Nephron (organoid): ENCODE measurements at regions not wholly inside any gene's neighbourhood (a gene's known extent, or its start where the extent isn't known, plus 50 kb on each side); places are given as distances from the start of the nearest gene placed in this dataset.

Source experiments
- H3K27ac Mint-ChIP-seq, 3 experiments: 2 replicates each; pipeline ENCODE4 v1.8.0; 2020; ENCODE audit warnings: mixed read lengths in 3 of 3, mild to moderate bottlenecking in 2 of 3, moderate library complexity in 1 of 3
- H3K27me3 Mint-ChIP-seq: 2 replicates; pipeline ENCODE4 v1.8.0; 2021; ENCODE audit warnings: low read depth, mild to moderate bottlenecking, moderate library complexity, mixed read lengths
- H3K36me3 Mint-ChIP-seq: 2 replicates; pipeline ENCODE4 v1.8.0; 2020; ENCODE audit warnings: low read depth, mixed read lengths
- H3K4me1 Mint-ChIP-seq: 2 replicates; pipeline ENCODE4 v1.8.0; 2020; ENCODE audit warnings: mixed read lengths
- H3K4me3 Mint-ChIP-seq, 3 experiments: 2 replicates each; pipeline ENCODE4 v1.8.0; 2020; ENCODE audit warnings: mild to moderate bottlenecking in 3 of 3, mixed read lengths in 3 of 3, moderate library complexity in 2 of 3
- H3K9me3 Mint-ChIP-seq: 2 replicates; pipeline ENCODE4 v1.8.0; 2020; ENCODE audit warnings: mixed read lengths
- TF ChIP-seq, protein P1 (sequence below), 3 experiments: fragments of 200-600 bp; sonication (generic); IDR thresholded peaks; one replicate each; pipeline ENCODE4 v1.5.0; 2021; ENCODE audit warnings: antibody characterized with exemption in 3 of 3; ENCODE audit not compliant: unreplicated experiment in 3 of 3

DNA sequence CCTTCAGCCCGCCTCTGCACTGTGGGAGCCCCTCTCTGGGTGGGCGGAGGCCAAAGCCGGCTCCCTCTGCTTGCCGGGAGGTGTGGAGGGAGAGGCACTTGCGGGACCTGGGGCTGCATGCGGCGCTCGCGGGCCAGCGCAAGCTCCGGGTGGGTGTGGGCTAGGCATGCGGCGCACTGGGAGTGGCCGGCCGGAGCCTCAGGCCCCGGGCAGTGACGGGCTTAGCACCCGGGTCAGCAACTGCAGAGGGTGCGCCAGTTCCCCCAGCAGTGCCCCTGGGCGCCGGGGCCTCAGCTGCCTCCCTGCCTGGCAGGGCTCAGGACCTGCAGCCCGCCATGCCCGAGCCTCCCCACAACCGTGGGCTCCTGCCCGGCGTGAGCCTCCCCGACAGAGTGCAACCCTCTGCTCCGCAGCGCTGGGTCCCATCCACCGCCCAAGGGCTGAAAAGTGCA is 98.9 kb upstream of the POU1F1 start:
- peaks cover 15% of the 10 kb centered on the region for H3K4me1 Mint-ChIP-seq
- TF ChIP-seq, protein P1, sequence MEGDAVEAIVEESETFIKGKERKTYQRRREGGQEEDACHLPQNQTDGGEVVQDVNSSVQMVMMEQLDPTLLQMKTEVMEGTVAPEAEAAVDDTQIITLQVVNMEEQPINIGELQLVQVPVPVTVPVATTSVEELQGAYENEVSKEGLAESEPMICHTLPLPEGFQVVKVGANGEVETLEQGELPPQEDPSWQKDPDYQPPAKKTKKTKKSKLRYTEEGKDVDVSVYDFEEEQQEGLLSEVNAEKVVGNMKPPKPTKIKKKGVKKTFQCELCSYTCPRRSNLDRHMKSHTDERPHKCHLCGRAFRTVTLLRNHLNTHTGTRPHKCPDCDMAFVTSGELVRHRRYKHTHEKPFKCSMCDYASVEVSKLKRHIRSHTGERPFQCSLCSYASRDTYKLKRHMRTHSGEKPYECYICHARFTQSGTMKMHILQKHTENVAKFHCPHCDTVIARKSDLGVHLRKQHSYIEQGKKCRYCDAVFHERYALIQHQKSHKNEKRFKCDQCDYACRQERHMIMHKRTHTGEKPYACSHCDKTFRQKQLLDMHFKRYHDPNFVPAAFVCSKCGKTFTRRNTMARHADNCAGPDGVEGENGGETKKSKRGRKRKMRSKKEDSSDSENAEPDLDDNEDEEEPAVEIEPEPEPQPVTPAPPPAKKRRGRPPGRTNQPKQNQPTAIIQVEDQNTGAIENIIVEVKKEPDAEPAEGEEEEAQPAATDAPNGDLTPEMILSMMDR (IDR thresholded peaks at IDR 0.05; ENCODE audit: unreplicated experiment in 3 of 3): no peak
- no peaks in the 10 kb centered on the region for H3K27me3 Mint-ChIP-seq
- H3K9me3 Mint-ChIP-seq: peaks cover 3% of the 10 kb centered on the region
- no peak overlapping the region for H3K4me3 Mint-ChIP-seq
- no peaks in the 10 kb centered on the region for H3K36me3 Mint-ChIP-seq
- no peak overlapping the region for H3K27ac Mint-ChIP-seq

DNA sequence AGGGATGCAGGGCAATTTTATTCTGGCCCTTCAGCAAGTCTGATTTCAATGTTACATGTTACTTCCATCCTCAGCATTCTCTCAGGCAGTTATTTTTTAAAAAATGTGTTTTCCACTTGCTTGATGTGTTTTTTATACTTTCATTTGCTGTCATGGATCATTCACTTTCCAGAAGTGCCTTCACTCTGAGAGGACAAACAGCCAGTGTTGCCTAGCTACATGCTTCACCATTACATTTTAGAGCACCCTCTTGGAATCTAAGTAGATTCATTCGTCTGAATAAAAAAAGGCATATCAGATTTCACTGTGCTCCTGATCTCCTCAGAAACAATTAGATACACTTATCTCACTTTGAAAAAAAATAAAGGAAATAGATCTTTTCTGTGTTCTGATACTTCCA is 93.6 kb upstream of the POU1F1 start:
- H3K36me3 Mint-ChIP-seq: peaks cover 4% of the 10 kb centered on the region

DNA sequence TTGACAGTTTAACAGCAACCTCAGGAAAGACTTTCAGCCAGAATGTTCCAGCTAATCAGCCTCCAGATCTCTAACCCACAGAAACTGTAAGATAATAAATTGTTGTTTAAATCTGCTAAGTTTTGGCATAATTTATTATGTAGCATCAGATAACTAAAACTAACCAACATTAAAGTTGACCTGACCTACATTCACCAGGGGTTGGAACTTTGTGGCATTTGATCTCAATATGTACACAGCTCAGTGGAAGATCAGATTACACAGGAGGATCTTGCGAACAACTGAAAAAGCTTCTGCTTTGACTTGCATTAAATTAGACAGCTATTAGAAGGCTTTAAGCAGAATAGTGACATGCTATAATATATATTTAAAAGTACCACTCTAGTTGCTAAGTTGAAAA is 91.4 kb upstream of the POU1F1 start:
- Mint-ChIP-seq H3K4me3 (no peak overlapping the region), H3K36me3 (peaks cover 4% of the 10 kb centered on the region), H3K27me3 (no peaks in the 10 kb centered on the region), H3K4me1 (peaks cover 44% of the 10 kb centered on the region), H3K9me3 (peaks cover 4% of the 10 kb centered on the region), H3K27ac (peak overlapping the region; percentile 25 to 75 (median 46))
- TF ChIP-seq, protein P1 (IDR thresholded peaks at IDR 0.05; ENCODE audit: unreplicated experiment in 3 of 3): no peak

More for the DNA sequence above, 93.6 kb upstream of the POU1F1 start:
- peaks cover 6% of the 10 kb centered on the region for H3K9me3 Mint-ChIP-seq
- H3K27ac Mint-ChIP-seq: peak overlapping the region; percentile 9 to 61 (median 25)
- TF ChIP-seq, protein P1 (IDR thresholded peaks at IDR 0.05; ENCODE audit: unreplicated experiment in 3 of 3): no peak
- H3K4me1 Mint-ChIP-seq: peaks cover 44% of the 10 kb centered on the region
- no peaks in the 10 kb centered on the region for H3K27me3 Mint-ChIP-seq
- no peak overlapping the region for H3K4me3 Mint-ChIP-seq

DNA sequence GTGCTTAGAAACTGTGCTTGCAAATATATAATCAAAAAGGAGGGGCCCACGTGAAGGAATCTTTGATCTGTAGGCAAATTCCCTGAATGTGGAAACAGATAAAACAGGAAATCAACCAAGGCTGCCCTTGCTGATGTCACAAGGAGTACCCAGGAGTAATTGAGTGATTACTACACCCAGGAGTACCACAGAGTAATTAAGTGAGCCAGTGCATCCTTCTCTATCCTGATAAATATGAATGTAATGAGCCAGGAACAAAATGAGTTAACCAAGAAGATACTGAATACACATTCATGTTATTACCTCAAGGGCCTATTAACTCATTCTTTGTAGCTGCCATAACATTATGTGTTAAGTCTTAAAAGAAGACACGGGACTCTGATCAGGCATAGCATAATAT is 87.3 kb upstream of the POU1F1 start:
- H3K27ac Mint-ChIP-seq: no peak overlapping the region
- no peaks in the 10 kb centered on the region for H3K27me3 Mint-ChIP-seq
- no peak overlapping the region for H3K4me3 Mint-ChIP-seq
- TF ChIP-seq, protein P1 (IDR thresholded peaks at IDR 0.05; ENCODE audit: unreplicated experiment in 3 of 3): no peak
- peaks cover 4% of the 10 kb centered on the region for H3K36me3 Mint-ChIP-seq
- H3K4me1 Mint-ChIP-seq: peaks cover 17% of the 10 kb centered on the region
- peaks cover 4% of the 10 kb centered on the region for H3K9me3 Mint-ChIP-seq

DNA sequence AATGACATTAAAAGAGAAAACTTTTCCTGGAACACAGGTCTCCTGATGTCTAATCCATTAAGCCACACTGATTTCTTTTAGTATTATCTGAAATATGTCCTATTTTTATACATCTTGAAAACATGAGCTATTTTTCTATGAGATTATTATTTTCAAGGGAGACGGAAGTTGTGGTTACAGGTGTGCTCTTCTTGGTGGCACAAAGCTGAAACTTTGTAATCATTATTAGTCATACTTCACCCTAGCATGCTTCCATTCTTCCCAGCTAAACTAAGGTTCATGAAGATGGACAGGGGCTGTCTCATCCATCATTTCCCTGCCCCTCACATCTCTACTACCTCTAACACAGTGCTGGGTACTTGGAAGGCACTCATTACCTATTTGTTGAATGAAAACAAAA is 85.6 kb upstream of the POU1F1 start:
- Mint-ChIP-seq H3K4me1 (no peaks in the 10 kb centered on the region), H3K27ac (no peak overlapping the region), H3K4me3 (no peak overlapping the region), H3K36me3 (no peaks in the 10 kb centered on the region), H3K9me3 (no peaks in the 10 kb centered on the region), H3K27me3 (no peaks in the 10 kb centered on the region)
- TF ChIP-seq, protein P1 (IDR thresholded peaks at IDR 0.05; ENCODE audit: unreplicated experiment in 3 of 3): no peak

DNA sequence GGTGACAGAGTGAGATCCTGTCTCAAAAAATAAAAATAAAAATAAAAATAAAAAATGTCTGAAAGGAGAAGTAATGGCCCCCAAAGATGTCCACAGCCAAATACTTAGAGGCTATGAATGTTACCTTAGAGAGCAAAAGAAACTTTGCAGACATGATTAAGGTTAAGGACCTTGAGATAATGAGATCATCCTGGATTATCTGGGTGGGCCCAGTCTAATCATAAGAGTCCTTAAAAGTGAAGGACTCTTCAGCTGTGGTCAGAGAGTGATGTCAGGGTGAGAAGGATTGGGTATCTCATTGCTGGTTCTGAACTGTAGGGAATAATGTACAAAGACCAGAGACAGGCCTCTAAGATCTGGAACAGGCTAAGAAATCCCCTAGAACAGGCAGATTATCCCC is 84.9 kb upstream of the POU1F1 start:
- Mint-ChIP-seq H3K4me1 (no peaks in the 10 kb centered on the region), H3K4me3 (no peak overlapping the region), H3K9me3 (no peaks in the 10 kb centered on the region), H3K27me3 (no peaks in the 10 kb centered on the region), H3K27ac (no peak overlapping the region), H3K36me3 (no peaks in the 10 kb centered on the region)
- TF ChIP-seq, protein P1 (IDR thresholded peaks at IDR 0.05; ENCODE audit: unreplicated experiment in 3 of 3): no peak
